Large intestine (tissue), 3 donors: ENCODE measurements at regions not wholly inside any gene's neighbourhood (a gene's known extent, or its start where the extent isn't known, plus 50 kb on each side); places are given as distances from the start of the nearest gene placed in this dataset.

Experiments used
- DNase-seq, 2 donors: peaks; one replicate each; pipeline versions ENCODE4 v3.0.0 to v3.0.0-alpha.2; 2013
- H3K27ac ChIP-seq: one replicate; pipeline ENCODE4 v1.5.1; 2013; ENCODE audit warnings: low read length
- H3K27me3 ChIP-seq: 2 replicates; pipeline ENCODE4 v1.6.1; 2013; ENCODE audit warnings: low read length; ENCODE audit not compliant: control insufficient read depth, insufficient read depth
- H3K36me3 ChIP-seq: 2 replicates; pipeline ENCODE4 v1.6.1; 2013; ENCODE audit warnings: low read length; ENCODE audit not compliant: control insufficient read depth, insufficient read depth
- H3K4me1 ChIP-seq: one replicate; pipeline ENCODE4 v1.6.1; 2013; ENCODE audit warnings: low read length; ENCODE audit not compliant: control insufficient read depth, insufficient read depth
- H3K4me3 ChIP-seq: one replicate; pipeline ENCODE4 v1.5.1; 2013; ENCODE audit warnings: low read length
- H3K9me3 ChIP-seq: one replicate; pipeline ENCODE4 v1.6.1; 2013; ENCODE audit warnings: mild to moderate bottlenecking, low read depth, low read length, moderate library complexity; ENCODE audit not compliant: control insufficient read depth
- WGBS: methylation state at CpG from one replicate; pipeline ENCODE4 v1.1.5; 2013; ENCODE audit warnings: low lambda C conversion rate; ENCODE audit not compliant: insufficient coverage; 5-methylcytosine and 5-hydroxymethylcytosine counted together

DNA sequence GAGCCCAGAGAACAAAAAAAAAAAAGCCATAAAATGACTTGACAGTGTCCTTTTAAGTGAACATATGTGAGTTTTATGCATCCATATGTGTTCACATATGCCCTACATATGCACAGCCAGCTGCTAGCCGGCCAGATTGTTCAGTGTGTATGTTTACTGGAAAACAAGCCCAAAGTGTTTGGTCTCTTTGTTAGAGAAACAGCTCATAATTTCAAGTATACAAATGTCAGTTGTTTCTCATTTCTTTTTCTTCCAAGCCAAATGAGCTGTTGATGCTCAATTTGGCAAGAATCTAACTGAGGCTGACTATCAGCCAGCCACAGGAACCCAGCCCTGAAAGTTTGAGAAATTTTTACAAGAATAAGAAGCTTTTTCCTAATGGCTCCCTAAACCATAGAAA, 60.8 kb upstream of the TSPAN8 start:
- no peaks in the 10 kb centered on the region for H3K9me3 ChIP-seq
- no peak overlapping the region for H3K4me3 ChIP-seq
- no peak overlapping the region for H3K27ac ChIP-seq
- H3K4me1 ChIP-seq: peaks cover 21% of the 10 kb centered on the region
- no peaks in the 10 kb centered on the region for H3K36me3 ChIP-seq
- no peak for DNase-seq
- WGBS: no CpG with 5 or more reads among the region's 1 CpG
- no peaks in the 10 kb centered on the region for H3K27me3 ChIP-seq

DNA sequence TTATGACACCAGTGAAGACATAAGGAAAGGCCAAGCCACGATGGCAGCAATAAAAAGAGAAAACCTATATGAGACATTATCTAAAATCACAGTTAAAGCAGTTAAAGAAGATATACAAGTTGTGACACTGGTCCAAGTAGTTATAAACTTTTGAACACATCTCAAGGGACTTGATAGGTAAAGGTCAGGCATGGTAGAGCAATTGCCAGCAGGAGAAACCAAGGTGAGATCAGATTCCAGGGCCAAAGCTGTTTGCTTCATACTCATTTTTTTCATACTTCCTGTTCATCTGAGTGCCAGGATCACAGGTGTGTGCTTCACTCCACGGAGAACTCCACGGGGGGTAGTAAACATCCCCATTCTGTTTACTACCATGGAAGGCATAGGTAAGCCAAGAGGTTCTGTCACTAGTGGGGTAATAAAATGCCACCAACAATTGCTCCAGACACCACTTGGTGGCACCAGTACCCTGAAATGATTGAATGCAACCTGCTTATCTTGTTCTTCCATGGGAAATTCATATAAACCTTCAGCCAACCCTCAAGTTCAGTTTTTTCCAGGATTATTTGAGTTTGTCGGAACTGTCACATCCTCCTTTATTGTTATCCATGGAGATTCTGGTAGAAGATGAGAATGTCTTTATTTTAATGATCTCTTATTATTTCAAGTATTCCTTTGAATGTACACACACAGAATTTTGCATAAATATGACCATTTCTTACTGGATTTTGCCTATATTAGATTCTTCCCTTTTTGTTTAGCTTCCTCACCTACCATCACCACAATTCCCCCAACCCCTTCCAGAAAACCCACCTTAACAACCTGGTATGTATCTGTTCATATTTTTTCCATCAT, 59.2 kb upstream of the TSPAN8 start:
- WGBS: 83% methylated on average over 1 of the region's 4 CpGs
- peak overlapping the region; percentile 49 for H3K27ac ChIP-seq
- peak; percentile 52 to 76 for DNase-seq

DNA sequence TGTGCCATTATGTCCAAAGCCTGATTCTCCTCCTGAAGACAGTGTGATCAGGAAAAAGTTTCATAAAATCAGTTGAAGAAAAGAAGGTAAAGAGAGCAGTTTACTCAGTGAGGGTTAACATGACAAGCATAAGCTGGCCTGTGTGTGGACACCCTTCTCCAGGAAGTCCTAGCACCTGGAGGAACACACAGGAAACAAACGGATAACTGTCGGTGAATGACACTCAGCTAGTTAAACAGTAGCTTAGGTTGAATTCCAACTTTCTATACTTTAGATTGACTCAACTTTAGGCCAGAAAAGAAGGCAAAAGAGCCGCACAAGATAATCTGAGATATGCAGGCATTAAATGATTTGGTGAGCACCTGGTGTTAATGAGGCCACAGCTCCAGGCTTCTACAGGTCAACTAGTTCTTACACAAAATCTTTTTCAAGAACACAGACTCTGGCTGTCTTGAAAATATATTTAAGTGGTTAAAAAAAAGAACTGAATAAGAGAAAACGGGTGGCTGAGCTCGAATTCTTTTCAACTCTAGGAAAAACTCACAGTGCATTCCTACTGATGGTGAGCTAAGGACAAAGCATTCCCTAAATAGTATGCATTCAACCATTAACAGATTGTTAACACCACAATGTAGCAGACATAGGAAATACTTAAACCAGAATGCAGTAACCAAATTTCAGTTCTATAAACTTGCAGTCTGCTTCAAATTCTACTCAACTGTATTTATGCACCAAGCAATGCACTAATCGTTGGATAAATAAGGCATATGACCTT, 56.9 kb upstream of the TSPAN8 start:
- peak; percentile 52 to 84 for DNase-seq
- WGBS: 0% methylated on average over 1 of the region's 6 CpGs
- H3K36me3 ChIP-seq: no peaks in the 10 kb centered on the region
- no peaks in the 10 kb centered on the region for H3K9me3 ChIP-seq
- peaks cover 21% of the 10 kb centered on the region for H3K4me1 ChIP-seq
- H3K27me3 ChIP-seq: no peaks in the 10 kb centered on the region
- no peak overlapping the region for H3K4me3 ChIP-seq
- peak overlapping the region; percentile 78 for H3K27ac ChIP-seq

More for the DNA sequence above, 59.2 kb upstream of the TSPAN8 start:
- Histone ChIP-seq H3K4me3 (no peak overlapping the region), H3K36me3 (no peaks in the 10 kb centered on the region), H3K27me3 (no peaks in the 10 kb centered on the region), H3K4me1 (peaks cover 21% of the 10 kb centered on the region), H3K9me3 (no peaks in the 10 kb centered on the region)

DNA sequence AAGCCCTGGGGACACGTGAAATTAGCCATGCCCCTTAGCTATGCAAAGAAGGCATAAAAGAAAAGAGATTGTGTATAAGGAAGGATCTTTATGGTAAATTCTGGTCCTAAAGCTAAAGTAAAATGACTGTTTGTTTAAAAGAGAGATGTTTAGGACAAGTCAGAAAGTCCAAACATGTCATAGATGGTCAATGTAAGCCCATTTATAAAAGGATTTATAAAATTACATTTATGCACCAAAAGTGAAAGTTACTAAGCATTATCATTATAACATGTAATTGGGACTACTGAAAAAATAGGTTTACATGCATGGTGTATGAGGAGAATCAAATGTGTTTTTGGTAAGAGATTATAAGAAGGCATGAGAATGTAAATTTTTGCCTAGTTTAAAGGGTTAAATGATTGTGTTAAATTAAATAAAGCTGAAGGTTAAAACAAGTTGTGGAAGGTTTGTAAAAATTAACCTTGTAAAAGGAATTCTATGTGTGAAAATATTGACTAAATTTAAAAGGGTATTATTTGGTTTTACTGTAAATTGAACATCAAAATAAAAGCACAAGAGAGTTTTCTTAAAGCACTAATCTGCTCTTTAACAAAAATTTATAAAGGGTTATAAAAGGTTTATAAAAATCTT, 50.4 kb upstream of the TSPAN8 start:
- Histone ChIP-seq H3K36me3 (no peaks in the 10 kb centered on the region), H3K9me3 (peaks cover 12% of the 10 kb centered on the region), H3K4me3 (no peak overlapping the region), H3K27ac (no peak overlapping the region), H3K27me3 (no peaks in the 10 kb centered on the region), H3K4me1 (no peaks in the 10 kb centered on the region)
- 0% methylated on average over 1 of the region's 1 CpG for WGBS
- no peak for DNase-seq
